GM12878 (cell line): ENCODE measurements at regions not wholly inside any gene's neighbourhood (a gene's known extent, or its start where the extent isn't known, plus 50 kb on each side); places are given as distances from the start of the nearest gene placed in this dataset.

Source experiments
- ATAC-seq: fragments of 200-7000 bp; cut with Tn5 transposase; 3 replicates; pipeline ENCODE4 v1.9.1; 2020; ENCODE audit warnings: mild to moderate bottlenecking, moderate library complexity
- BruUV-seq: library from RNA; stranded (reverse); fragments of 400-500 nt; replicated peaks from 2 replicates; lab custom pipeline; 2021; lab: Mats Ljungman, UMichigan
- CTCF ChIA-PET: fragments of 300-600 bp; sonication (Branson Sonifier 250); formaldehyde crosslinking; extraction: SDS; loops from one replicate; lab custom pipeline; 2021; ENCODE audit warnings: inconsistent platforms; lab: Yijun Ruan, JAX
- POLR2A ChIA-PET: fragments of 350-600 bp; formaldehyde crosslinking; extraction: SDS; loops from one replicate; lab custom pipeline; 2021; ENCODE audit warnings: inconsistent platforms; lab: Charles Lee
- RAD21 ChIA-PET: fragments of 300-600 bp; sonication (Branson Sonifier 250); formaldehyde crosslinking; loops from one replicate; lab custom pipeline; 2023; ENCODE audit warnings: antibody characterized with exemption; ENCODE audit not compliant: unreplicated experiment; lab: Charles Lee
- SMC1A ChIA-PET: fragments of 300-600 bp; sonication (Branson Sonifier 250); formaldehyde crosslinking; loops from one replicate; lab custom pipeline; 2023; ENCODE audit not compliant: unreplicated experiment, uncharacterized antibody; lab: Charles Lee
- DNase-seq: peaks from one replicate; pipeline ENCODE4 v3.0.0-alpha.2; 2011; ENCODE audit warnings: low read depth, low spot score
- FAIRE-seq: peaks from 3 replicates; lab custom pipeline; 2011; peaks lifted over from hg19 to GRCh38; lab: Jason Lieb, UNC
- H2AFZ ChIP-seq: 2 replicates; pipeline ENCODE4 v1.6.0; 2011; ENCODE audit warnings: low read depth, low read length, control low read depth; ENCODE audit not compliant: control insufficient read depth
- H3K27ac ChIP-seq: 2 replicates; pipeline ENCODE4 v1.5.1; 2011; ENCODE audit warnings: control low read depth; ENCODE audit not compliant: control insufficient read depth, insufficient read depth
- H3K27me3 ChIP-seq, 2 experiments: replicated peaks in 1 of 2; 2 replicates each; pipeline versions ENCODE4 v1.6.0 to v1.6.1; 2011; ENCODE audit warnings: low read length in 1 of 2; ENCODE audit not compliant: control insufficient read depth in 2 of 2, insufficient read depth in 2 of 2
- H3K36me3 ChIP-seq, 2 experiments: 2 replicates each; pipeline ENCODE4 v1.5.1; 2011; ENCODE audit warnings: low read length in 1 of 2; ENCODE audit not compliant: control insufficient read depth in 2 of 2, insufficient read depth in 2 of 2
- H3K4me1 ChIP-seq: 2 replicates; pipeline ENCODE4 v1.6.1; 2011; ENCODE audit warnings: mild to moderate bottlenecking, low read length, moderate library complexity, mixed read lengths; ENCODE audit not compliant: control insufficient read depth, insufficient read depth
- H3K4me2 ChIP-seq: 2 replicates; pipeline ENCODE4 v1.6.0; 2011; ENCODE audit warnings: control low read depth; ENCODE audit not compliant: control insufficient read depth, insufficient read depth
- H3K4me3 ChIP-seq: fragments of 200-600 bp; sonication (generic); 2 replicates; pipeline ENCODE4 v1.5.1; 2016
- H3K79me2 ChIP-seq: 2 replicates; pipeline ENCODE4 v1.6.0; 2011; ENCODE audit warnings: low read length; ENCODE audit not compliant: control insufficient read depth, insufficient read depth
- H3K9ac ChIP-seq: 2 replicates; pipeline ENCODE4 v1.8.0; 2011; ENCODE audit warnings: low read length, control low read depth, mixed read lengths; ENCODE audit not compliant: control insufficient read depth, insufficient read depth
- H3K9me3 ChIP-seq: replicated peaks from 3 replicates; pipeline ENCODE4 v1.5.1; 2011; ENCODE audit warnings: mild to moderate bottlenecking, low read length; ENCODE audit not compliant: control insufficient read depth, insufficient read depth
- H4K20me1 ChIP-seq: 2 replicates; pipeline ENCODE4 v1.6.0; 2011; ENCODE audit not compliant: control insufficient read depth, insufficient read depth
- ATF7 ChIP-seq: fragments of 450-650 bp; IDR thresholded peaks from 2 replicates; pipeline ENCODE4 v1.6.1; 2016; ENCODE audit warnings: low read depth, mild to moderate bottlenecking
- BMI1 ChIP-seq: fragments of 450-650 bp; IDR thresholded peaks from 2 replicates; pipeline ENCODE4 v1.6.1; 2016; ENCODE audit warnings: mild to moderate bottlenecking, moderate library complexity, borderline replicate concordance
- FOXM1 ChIP-seq: IDR thresholded peaks from 2 replicates; pipeline ENCODE4 v1.6.1; 2012; ENCODE audit warnings: low read depth, mild to moderate bottlenecking, inconsistent platforms, low read length, moderate library complexity
- HDAC2 ChIP-seq: fragments of 200-600 bp; sonication (generic); IDR thresholded peaks from 2 replicates; pipeline ENCODE4 v1.6.1; 2017
- IKZF2 ChIP-seq, 2 experiments: fragments of 450-650 bp; IDR thresholded peaks; 2 replicates each; pipeline ENCODE4 v1.6.1; 2017; ENCODE audit warnings: mild to moderate bottlenecking in 2 of 2, moderate library complexity in 2 of 2
- IRF3 ChIP-seq: fragments of 450-650 bp; IDR thresholded peaks from 2 replicates; pipeline ENCODE4 v1.6.1; 2014; ENCODE audit warnings: mild to moderate bottlenecking
- JUNB ChIP-seq: IDR thresholded peaks from 2 replicates; pipeline ENCODE4 v1.6.1; 2016; ENCODE audit warnings: antibody characterized with exemption, mild to moderate bottlenecking
- KLF5 ChIP-seq: fragments of 450-650 bp; IDR thresholded peaks from 2 replicates; pipeline ENCODE4 v1.6.1; 2014; ENCODE audit warnings: mild to moderate bottlenecking; ENCODE audit not compliant: partially characterized antibody
- MXI1 ChIP-seq: fragments of 150-350 bp; IDR thresholded peaks from 2 replicates; pipeline ENCODE4 v1.6.1; 2011; ENCODE audit warnings: low read depth, mild to moderate bottlenecking, inconsistent platforms, low read length, improper control_type of control experiment
- NFIC ChIP-seq: IDR thresholded peaks from 2 replicates; pipeline ENCODE4 v1.6.1; 2012; ENCODE audit warnings: low read depth, mild to moderate bottlenecking, inconsistent platforms, low read length, moderate library complexity
- PAX8 ChIP-seq: fragments of 450-650 bp; IDR thresholded peaks from 2 replicates; pipeline ENCODE4 v1.6.1; 2017; ENCODE audit warnings: mild to moderate bottlenecking, moderate library complexity
- RAD51 ChIP-seq: fragments of 450-650 bp; IDR thresholded peaks from 2 replicates; pipeline ENCODE4 v1.6.1; 2016; ENCODE audit warnings: moderate library complexity, mild to moderate bottlenecking, inconsistent platforms
- RUNX3 ChIP-seq: IDR thresholded peaks from 2 replicates; pipeline ENCODE4 v1.6.1; 2012; ENCODE audit warnings: low read length, inconsistent platforms
- SMARCA5 ChIP-seq: fragments of 450-650 bp; IDR thresholded peaks from 2 replicates; pipeline ENCODE4 v1.6.1; 2017; ENCODE audit warnings: mild to moderate bottlenecking
- SP1 ChIP-seq: IDR thresholded peaks from one replicate; pipeline ENCODE4 v1.6.1; 2011; ENCODE audit warnings: low read depth, low read length
- WRNIP1 ChIP-seq: IDR thresholded peaks from 2 replicates; pipeline ENCODE4 v1.6.1; 2011; ENCODE audit warnings: low read depth, low read length, improper control_type of control experiment, borderline replicate concordance
- WGBS: methylation state at CpG from one replicate; pipeline ENCODE4 v1.1.6; 2016; ENCODE audit warnings: low lambda C conversion rate; ENCODE audit not compliant: insufficient replicate concordance, insufficient coverage; ENCODE audit errors: missing lambda C conversion rate; 5-methylcytosine and 5-hydroxymethylcytosine counted together
- in situ Hi-C: fragments of 300-500 bp; cut with MboI; formaldehyde crosslinking; loops from 9 replicates; pipeline ENCODE4 v1.14.3; 2018; ENCODE audit warnings: mixed read lengths
- intact Hi-C: fragments of 100-400 bp; cut with micrococcal nuclease; formaldehyde crosslinking; loops from one replicate; pipeline ENCODE4 v1.14.2; 2022; ENCODE audit not compliant: unreplicated experiment
- TF ChIP-seq, protein P1 (sequence below): IDR thresholded peaks from 2 replicates; pipeline ENCODE4 v1.6.1; 2012; ENCODE audit warnings: mild to moderate bottlenecking, low read depth, low read length
- TF ChIP-seq, protein P2 (sequence below): fragments of 450-650 bp; IDR thresholded peaks from 2 replicates; pipeline ENCODE4 v1.6.1; 2017; ENCODE audit warnings: mild to moderate bottlenecking
- TF ChIP-seq, protein P3 (sequence below): fragments of 450-650 bp; formaldehyde crosslinking; IDR thresholded peaks from 2 replicates; pipeline ENCODE4 v1.4.0; 2022; ENCODE audit warnings: mild to moderate bottlenecking, moderate library complexity

DNA sequence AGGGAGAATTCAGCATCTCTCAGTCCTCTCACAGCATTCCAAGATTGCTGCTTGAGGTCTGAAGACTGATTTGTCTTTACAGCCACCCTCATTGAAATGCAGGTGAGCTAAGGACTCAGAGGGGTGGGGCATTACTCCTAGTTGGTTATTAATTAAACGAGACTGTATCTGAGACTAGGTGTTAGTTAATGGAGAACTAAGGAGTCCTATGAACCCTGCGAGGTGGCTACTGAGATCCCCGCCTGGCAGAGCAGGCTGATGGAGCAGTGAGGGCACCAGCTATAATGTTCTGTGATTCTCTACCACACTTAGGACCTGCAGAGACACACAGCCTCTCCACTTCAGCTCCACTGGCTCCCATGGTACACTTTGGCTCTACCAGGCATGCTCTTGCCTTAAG is 215.3 kb downstream of the MID1IP1 start:
- Histone ChIP-seq H3K79me2 (no peaks in the 10 kb centered on the region), H2AFZ (no peak overlapping the region), H3K27me3 (no peaks in the 10 kb centered on the region; a peak in 1 of 4 replicates), H3K9ac (no peak overlapping the region), H3K4me2 (no peak overlapping the region), H3K36me3 (no peaks in the 10 kb centered on the region), H3K4me3 (no peak overlapping the region), H3K9me3 (no peaks in the 10 kb centered on the region), H3K27ac (no peak overlapping the region), H4K20me1 (no peaks in the 10 kb centered on the region), H3K4me1 (no peaks in the 10 kb centered on the region)
- ATAC-seq (no peak), FAIRE-seq (no peak), DNase-seq (no peak)
- intact Hi-C loops, result no loop called here
- RAD21 ChIA-PET, result no interaction called here
- CTCF ChIA-PET, result no interaction called here
- 11% methylated on average over 3 of the region's 3 CpGs for WGBS
- in situ Hi-C loops, result no loop called here
- BruUV-seq, result no TSS peak
- SMC1A ChIA-PET, result no interaction called here
- POLR2A ChIA-PET, result no interaction called here
- TF ChIP-seq FOXM1 (no peak), WRNIP1 (no peak), HDAC2 (no peak), PAX8 (no peak), IRF3 (no peak), SMARCA5 (no peak), NFIC (no peak), JUNB (no peak), BMI1 (no peak), RUNX3 (no peak), KLF5 (no peak), IKZF2 (IDR thresholded peaks at IDR 0.05) (no peak), MXI1 (no peak), SP1 (no peak), ATF7 (no peak), RAD51 (no peak)
- TF ChIP-seq, protein P1, sequence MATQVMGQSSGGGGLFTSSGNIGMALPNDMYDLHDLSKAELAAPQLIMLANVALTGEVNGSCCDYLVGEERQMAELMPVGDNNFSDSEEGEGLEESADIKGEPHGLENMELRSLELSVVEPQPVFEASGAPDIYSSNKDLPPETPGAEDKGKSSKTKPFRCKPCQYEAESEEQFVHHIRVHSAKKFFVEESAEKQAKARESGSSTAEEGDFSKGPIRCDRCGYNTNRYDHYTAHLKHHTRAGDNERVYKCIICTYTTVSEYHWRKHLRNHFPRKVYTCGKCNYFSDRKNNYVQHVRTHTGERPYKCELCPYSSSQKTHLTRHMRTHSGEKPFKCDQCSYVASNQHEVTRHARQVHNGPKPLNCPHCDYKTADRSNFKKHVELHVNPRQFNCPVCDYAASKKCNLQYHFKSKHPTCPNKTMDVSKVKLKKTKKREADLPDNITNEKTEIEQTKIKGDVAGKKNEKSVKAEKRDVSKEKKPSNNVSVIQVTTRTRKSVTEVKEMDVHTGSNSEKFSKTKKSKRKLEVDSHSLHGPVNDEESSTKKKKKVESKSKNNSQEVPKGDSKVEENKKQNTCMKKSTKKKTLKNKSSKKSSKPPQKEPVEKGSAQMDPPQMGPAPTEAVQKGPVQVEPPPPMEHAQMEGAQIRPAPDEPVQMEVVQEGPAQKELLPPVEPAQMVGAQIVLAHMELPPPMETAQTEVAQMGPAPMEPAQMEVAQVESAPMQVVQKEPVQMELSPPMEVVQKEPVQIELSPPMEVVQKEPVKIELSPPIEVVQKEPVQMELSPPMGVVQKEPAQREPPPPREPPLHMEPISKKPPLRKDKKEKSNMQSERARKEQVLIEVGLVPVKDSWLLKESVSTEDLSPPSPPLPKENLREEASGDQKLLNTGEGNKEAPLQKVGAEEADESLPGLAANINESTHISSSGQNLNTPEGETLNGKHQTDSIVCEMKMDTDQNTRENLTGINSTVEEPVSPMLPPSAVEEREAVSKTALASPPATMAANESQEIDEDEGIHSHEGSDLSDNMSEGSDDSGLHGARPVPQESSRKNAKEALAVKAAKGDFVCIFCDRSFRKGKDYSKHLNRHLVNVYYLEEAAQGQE, result no peak
- TF ChIP-seq, protein P2, sequence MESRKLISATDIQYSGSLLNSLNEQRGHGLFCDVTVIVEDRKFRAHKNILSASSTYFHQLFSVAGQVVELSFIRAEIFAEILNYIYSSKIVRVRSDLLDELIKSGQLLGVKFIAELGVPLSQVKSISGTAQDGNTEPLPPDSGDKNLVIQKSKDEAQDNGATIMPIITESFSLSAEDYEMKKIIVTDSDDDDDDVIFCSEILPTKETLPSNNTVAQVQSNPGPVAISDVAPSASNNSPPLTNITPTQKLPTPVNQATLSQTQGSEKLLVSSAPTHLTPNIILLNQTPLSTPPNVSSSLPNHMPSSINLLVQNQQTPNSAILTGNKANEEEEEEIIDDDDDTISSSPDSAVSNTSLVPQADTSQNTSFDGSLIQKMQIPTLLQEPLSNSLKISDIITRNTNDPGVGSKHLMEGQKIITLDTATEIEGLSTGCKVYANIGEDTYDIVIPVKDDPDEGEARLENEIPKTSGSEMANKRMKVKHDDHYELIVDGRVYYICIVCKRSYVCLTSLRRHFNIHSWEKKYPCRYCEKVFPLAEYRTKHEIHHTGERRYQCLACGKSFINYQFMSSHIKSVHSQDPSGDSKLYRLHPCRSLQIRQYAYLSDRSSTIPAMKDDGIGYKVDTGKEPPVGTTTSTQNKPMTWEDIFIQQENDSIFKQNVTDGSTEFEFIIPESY, result no peak
- TF ChIP-seq, protein P3, sequence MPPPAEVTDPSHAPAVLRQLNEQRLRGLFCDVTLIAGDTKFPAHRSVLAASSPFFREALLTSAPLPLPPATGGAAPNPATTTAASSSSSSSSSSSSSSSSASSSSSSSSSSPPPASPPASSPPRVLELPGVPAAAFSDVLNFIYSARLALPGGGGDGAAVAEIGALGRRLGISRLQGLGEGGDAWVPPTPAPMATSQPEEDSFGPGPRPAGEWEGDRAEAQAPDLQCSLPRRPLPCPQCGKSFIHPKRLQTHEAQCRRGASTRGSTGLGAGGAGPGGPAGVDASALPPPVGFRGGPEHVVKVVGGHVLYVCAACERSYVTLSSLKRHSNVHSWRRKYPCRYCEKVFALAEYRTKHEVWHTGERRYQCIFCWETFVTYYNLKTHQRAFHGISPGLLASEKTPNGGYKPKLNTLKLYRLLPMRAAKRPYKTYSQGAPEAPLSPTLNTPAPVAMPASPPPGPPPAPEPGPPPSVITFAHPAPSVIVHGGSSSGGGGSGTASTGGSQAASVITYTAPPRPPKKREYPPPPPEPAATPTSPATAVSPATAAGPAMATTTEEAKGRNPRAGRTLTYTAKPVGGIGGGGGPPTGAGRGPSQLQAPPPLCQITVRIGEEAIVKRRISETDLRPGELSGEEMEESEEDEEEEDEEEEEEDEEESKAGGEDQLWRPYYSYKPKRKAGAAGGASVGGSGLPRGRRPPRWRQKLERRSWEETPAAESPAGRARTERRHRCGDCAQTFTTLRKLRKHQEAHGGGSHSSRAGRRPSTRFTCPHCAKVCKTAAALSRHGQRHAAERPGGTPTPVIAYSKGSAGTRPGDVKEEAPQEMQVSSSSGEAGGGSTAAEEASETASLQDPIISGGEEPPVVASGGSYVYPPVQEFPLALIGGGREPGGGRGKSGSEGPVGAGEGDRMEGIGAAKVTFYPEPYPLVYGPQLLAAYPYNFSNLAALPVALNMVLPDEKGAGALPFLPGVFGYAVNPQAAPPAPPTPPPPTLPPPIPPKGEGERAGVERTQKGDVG (CRISPR knock-in tag), result no peak
